ENCODE measurements at regions not wholly inside any gene's neighbourhood (a gene's known extent, or its start where the extent isn't known, plus 50 kb on each side); places are given as distances from the start of the nearest gene placed in this dataset.
"Not testable (repeated sequence)": the region's sequence is repeated elsewhere in the genome, so short reads cannot be mapped to it uniquely, and the experiment has no call there.

GRCh38 chr3:191993952-191994351, 533.0 kb downstream of the PYDC2 start:
- not testable (repeated sequence) for TF ChIP-seq CTCF (tag by site-specific recombination; IDR thresholded peaks at IDR 0.05); REST (tag by site-specific recombination; IDR thresholded peaks at IDR 0.05); SP7 (tag by site-specific recombination; IDR thresholded peaks at IDR 0.05); HOXA7 (CRISPR knock-in tag; IDR thresholded peaks at IDR 0.05; ENCODE audit: borderline replicate concordance); ZSCAN5A (tag by site-specific recombination; IDR thresholded peaks at IDR 0.05); ZSCAN30 (tag by site-specific recombination; IDR thresholded peaks at IDR 0.05); ZFP3 (tag by site-specific recombination; IDR thresholded peaks at IDR 0.05; ENCODE audit: low read depth); ZBTB21 (tag by site-specific recombination; IDR thresholded peaks at IDR 0.05); ZNF777 (tag by site-specific recombination; IDR thresholded peaks at IDR 0.05; ENCODE audit: borderline replicate concordance)
- TF ChIP-seq, protein P1, sequence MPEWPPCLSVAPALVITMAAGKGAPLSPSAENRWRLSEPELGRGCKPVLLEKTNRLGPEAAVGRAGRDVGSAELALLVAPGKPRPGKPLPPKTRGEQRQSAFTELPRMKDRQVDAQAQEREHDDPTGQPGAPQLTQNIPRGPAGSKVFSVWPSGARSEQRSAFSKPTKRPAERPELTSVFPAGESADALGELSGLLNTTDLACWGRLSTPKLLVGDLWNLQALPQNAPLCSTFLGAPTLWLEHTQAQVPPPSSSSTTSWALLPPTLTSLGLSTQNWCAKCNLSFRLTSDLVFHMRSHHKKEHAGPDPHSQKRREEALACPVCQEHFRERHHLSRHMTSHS (tag by site-specific recombination; IDR thresholded peaks at IDR 0.05) = not testable (repeated sequence)
- TF ChIP-seq, protein P2, sequence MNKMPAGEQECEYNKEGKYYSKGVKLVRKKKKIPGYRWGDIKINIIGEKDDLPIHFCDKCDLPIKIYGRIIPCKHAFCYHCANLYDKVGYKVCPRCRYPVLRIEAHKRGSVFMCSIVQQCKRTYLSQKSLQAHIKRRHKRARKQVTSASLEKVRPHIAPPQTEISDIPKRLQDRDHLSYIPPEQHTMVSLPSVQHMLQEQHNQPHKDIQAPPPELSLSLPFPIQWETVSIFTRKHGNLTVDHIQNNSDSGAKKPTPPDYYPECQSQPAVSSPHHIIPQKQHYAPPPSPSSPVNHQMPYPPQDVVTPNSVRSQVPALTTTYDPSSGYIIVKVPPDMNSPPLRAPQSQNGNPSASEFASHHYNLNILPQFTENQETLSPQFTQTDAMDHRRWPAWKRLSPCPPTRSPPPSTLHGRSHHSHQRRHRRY (tag by site-specific recombination; IDR thresholded peaks at IDR 0.05) = not testable (repeated sequence)

All from HEK293 (cell line).